Psoas muscle (tissue), 7 donors: ENCODE measurements at regions not wholly inside any gene's neighbourhood (a gene's known extent, or its start where the extent isn't known, plus 50 kb on each side); places are given as distances from the start of the nearest gene placed in this dataset.

Experiments used
- ATAC-seq, 4 donors: fragments of 200-7000 bp; cut with Tn5 transposase; one replicate each; pipeline ENCODE4 v1.9.1; 2020; ENCODE audit warnings: moderate library complexity in 3 of 4, mild to moderate bottlenecking in 2 of 4
- DNase-seq, 2 donors: peaks; one replicate each; pipeline ENCODE4 v3.0.0-alpha.2; 2020
- H3K27ac ChIP-seq: fragments of 200-600 bp; one replicate; pipeline ENCODE4 v1.8.0; 2022
- H3K27me3 ChIP-seq, 3 donors: fragments of 200-600 bp in 1 of 3; one replicate each; pipeline versions ENCODE4 v1.6.1 to v1.8.0; 2013 to 2022; ENCODE audit warnings: low read length in 2 of 3, mild to moderate bottlenecking in 2 of 3, moderate library complexity in 1 of 3; ENCODE audit not compliant: insufficient read depth in 3 of 3
- H3K36me3 ChIP-seq, 2 donors: fragments of 200-600 bp in 1 of 2; one replicate each; pipeline versions ENCODE4 v1.6.1 to v1.8.0; 2013 to 2022; ENCODE audit warnings: low read depth in 1 of 2, mild to moderate bottlenecking in 1 of 2, moderate library complexity in 1 of 2; ENCODE audit not compliant: insufficient read depth in 1 of 2
- H3K4me1 ChIP-seq: fragments of 200-600 bp; one replicate; pipeline ENCODE4 v1.8.0; 2022
- H3K4me3 ChIP-seq: fragments of 200-600 bp; one replicate; pipeline ENCODE4 v1.8.0; 2022; ENCODE audit warnings: mild to moderate bottlenecking
- H3K9me3 ChIP-seq: fragments of 200-600 bp; one replicate; pipeline ENCODE4 v1.8.0; 2022
- CTCF ChIP-seq: fragments of 200-600 bp; IDR thresholded peaks from one replicate; pipeline ENCODE4 v1.8.0; 2022; ENCODE audit warnings: antibody characterized with exemption
- WGBS, 3 donors: extraction: QIAGEN DNeasy Blood & Tissue Kit; methylation state at CpG; one replicate each; pipeline versions ENCODE4 v1.1.6 to v1.1.7; 2013; 5-methylcytosine and 5-hydroxymethylcytosine counted together
- intact Hi-C, 2 donors: fragments of 100-400 bp; cut with DNase I; formaldehyde crosslinking; loops; one replicate each; pipeline versions ENCODE4 v1.11.0 to v1.14.2; 2022
- donor health status: healthy with polysubstance abuse.
- donor health status: DM: no; HTN: no; CAD: no; lungs with moderate emphysema.
- donor health status: Bipolar disorder and iron deficiency.
- donor health status: healthy.
- donor health status: DM: yes; HTN: yes; CAD: no.
- donor health status: DM: no; HTN: no; CAD: no.
- donor health status: DM: yes; HTN: yes; CAD: no.

- H3K9me3 ChIP-seq, result no peaks in the 10 kb centered on the region
- intact Hi-C loops, result no loop called here
- no peak for DNase-seq
- no peak for ATAC-seq
- no peak overlapping the region for H3K27ac ChIP-seq
- WGBS, 3 donors, result 67 to 77% (median 71%) methylated on average over 3 of the region's 3 CpGs
- no peaks in the 10 kb centered on the region for H3K27me3 ChIP-seq
- no peaks in the 10 kb centered on the region for H3K36me3 ChIP-seq
- no peak for TF ChIP-seq CTCF
- no peak overlapping the region for H3K4me3 ChIP-seq
- no peaks in the 10 kb centered on the region for H3K4me1 ChIP-seq
Measured at GRCh38 chr5:57956636-57957035, 474.0 kb upstream of the ACTBL2 start.

- DNase-seq, result no peak
- Histone ChIP-seq H3K4me3 (no peak overlapping the region), H3K4me1 (no peaks in the 10 kb centered on the region), H3K27me3 (no peaks in the 10 kb centered on the region), H3K27ac (no peak overlapping the region), H3K9me3 (no peaks in the 10 kb centered on the region), H3K36me3 (no peaks in the 10 kb centered on the region)
- WGBS, 3 donors, result 4 to 48% (median 10%) methylated on average over 1 of the region's 1 CpG
- ATAC-seq, result no peak
- intact Hi-C loops, result no loop called here
- no peak for TF ChIP-seq CTCF
Measured at GRCh38 chr5:57955511-57955910, 472.9 kb upstream of the ACTBL2 start.

GRCh38 chr5:57953792-57954191 is 471.2 kb upstream of the ACTBL2 start:
- no peak for TF ChIP-seq CTCF
- Histone ChIP-seq H3K4me1 (no peaks in the 10 kb centered on the region), H3K27me3 (no peaks in the 10 kb centered on the region), H3K36me3 (no peaks in the 10 kb centered on the region), H3K4me3 (no peak overlapping the region), H3K9me3 (no peaks in the 10 kb centered on the region), H3K27ac (no peak overlapping the region)
- 62 to 67% (median 65%) methylated on average over 2 of the region's 2 CpGs for WGBS, 3 donors
- intact Hi-C loops, result no loop called here
- ATAC-seq, result no peak
- no peak for DNase-seq

GRCh38 chr5:57950616-57951228 is 468.1 kb upstream of the ACTBL2 start:
- Histone ChIP-seq H3K36me3 (no peaks in the 10 kb centered on the region), H3K4me3 (no peak overlapping the region), H3K27ac (no peak overlapping the region), H3K9me3 (no peaks in the 10 kb centered on the region), H3K4me1 (no peaks in the 10 kb centered on the region), H3K27me3 (no peaks in the 10 kb centered on the region)
- no peak for TF ChIP-seq CTCF
- intact Hi-C loops, result no loop called here
- ATAC-seq, result no peak
- DNase-seq, result no peak

GRCh38 chr5:57948091-57948490 is 465.5 kb upstream of the ACTBL2 start:
- DNase-seq (no peak), ATAC-seq (no peak)
- Histone ChIP-seq H3K36me3 (no peaks in the 10 kb centered on the region), H3K9me3 (no peaks in the 10 kb centered on the region), H3K27me3 (no peaks in the 10 kb centered on the region), H3K27ac (no peak overlapping the region), H3K4me1 (no peaks in the 10 kb centered on the region), H3K4me3 (no peak overlapping the region)
- no peak for TF ChIP-seq CTCF
- intact Hi-C loops, result no loop called here
- 95 to 100% (median 96%) methylated on average over 1 of the region's 1 CpG for WGBS, 3 donors
